ENCODE measurements at regions not wholly inside any gene's neighbourhood (a gene's known extent, or its start where the extent isn't known, plus 50 kb on each side); places are given as distances from the start of the nearest gene placed in this dataset.

DNA sequence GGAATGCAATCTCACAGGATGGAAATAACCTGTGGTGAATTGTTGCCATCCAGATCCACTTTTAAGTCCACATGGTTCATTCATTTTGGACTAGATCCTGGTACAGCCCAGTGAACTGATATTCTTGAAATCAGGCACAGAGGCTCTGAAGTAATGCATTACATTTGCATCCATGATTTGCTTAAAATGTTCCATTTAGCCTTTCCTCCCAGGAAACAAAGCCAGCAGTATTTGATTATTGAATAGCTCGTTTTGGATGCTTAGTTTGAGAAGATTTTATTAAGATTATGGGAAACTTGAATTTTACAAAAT lies 995.8 kb upstream of the CDH2 start:
- no peak for DNase-seq

- no peak for DNase-seq
These were observed 995.2 kb upstream of the CDH2 start for GRCh38 chr18:29171892-29172755.

- no peak for DNase-seq
These were observed 992.7 kb upstream of the CDH2 start for GRCh38 chr18:29169599-29169998.

GRCh38 chr18:29164993-29165599 lies 988.2 kb upstream of the CDH2 start:
- no peak for DNase-seq

GRCh38 chr18:29164020-29164706 lies 987.2 kb upstream of the CDH2 start:
- no peak for DNase-seq

- no peak for DNase-seq
These were observed 986.7 kb upstream of the CDH2 start for GRCh38 chr18:29163596-29163995.

DNA sequence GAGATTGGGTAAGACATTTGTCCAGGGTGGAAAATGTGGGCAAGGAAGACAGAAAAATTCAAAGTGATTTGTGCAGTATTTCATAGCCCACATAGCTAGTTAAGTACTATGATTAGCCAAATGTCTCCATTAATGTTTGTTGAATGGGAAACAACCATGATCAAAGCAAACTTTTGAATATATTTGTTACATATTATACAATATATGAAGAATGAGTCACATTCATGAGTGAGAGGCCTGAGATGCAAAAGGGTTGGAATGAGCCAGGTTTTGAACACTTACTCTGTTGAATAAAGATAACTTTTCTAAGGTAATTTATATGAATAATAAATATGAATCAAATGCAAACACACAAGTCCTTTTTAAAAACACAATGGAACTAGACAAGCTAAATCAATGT lies 984.5 kb upstream of the CDH2 start:
- no peak for DNase-seq

GRCh38 chr18:29160170-29160569 lies 983.2 kb upstream of the CDH2 start:
- no peak for DNase-seq

DNA sequence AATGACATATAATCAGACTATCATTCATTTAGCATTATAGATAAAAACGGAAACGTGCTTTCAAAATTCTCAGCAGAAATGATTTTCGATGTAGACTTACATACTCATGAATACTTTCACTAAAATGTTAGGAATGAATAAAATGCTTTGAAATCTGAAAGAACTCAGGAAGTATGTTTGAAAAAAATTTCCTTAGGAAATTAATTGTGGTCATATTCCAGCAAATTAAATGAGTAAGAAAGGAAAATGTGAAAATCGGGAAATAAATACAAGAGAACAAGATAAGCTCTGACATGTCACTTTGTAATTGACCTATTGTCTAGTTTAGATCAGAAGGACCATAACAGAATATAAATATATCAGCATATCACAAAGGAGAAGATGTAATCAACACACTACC lies 981.0 kb upstream of the CDH2 start:
- DNase-seq: no peak

- no peak for DNase-seq
These were observed 980.3 kb upstream of the CDH2 start for GRCh38 chr18:29157057-29157780.

DNA sequence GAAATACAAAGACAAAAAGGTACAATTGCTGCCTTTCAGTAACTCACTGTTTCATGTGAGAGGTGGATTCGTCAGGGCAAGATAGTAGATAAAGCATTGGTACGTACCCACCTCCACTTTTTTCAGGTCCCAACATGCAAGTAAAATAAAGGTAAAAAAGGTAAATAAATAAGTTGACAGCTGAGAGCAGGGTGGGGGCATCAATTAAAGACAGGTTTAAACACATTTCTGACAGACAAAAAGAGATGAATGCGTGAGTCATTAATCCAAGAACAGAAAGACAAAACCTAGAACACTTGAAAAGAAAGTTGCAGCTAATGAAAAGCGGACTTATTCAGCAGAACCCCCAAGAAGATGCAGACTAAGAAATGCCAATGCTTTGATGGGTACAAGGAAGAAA lies 979.6 kb upstream of the CDH2 start:
- DNase-seq: no peak

DNA sequence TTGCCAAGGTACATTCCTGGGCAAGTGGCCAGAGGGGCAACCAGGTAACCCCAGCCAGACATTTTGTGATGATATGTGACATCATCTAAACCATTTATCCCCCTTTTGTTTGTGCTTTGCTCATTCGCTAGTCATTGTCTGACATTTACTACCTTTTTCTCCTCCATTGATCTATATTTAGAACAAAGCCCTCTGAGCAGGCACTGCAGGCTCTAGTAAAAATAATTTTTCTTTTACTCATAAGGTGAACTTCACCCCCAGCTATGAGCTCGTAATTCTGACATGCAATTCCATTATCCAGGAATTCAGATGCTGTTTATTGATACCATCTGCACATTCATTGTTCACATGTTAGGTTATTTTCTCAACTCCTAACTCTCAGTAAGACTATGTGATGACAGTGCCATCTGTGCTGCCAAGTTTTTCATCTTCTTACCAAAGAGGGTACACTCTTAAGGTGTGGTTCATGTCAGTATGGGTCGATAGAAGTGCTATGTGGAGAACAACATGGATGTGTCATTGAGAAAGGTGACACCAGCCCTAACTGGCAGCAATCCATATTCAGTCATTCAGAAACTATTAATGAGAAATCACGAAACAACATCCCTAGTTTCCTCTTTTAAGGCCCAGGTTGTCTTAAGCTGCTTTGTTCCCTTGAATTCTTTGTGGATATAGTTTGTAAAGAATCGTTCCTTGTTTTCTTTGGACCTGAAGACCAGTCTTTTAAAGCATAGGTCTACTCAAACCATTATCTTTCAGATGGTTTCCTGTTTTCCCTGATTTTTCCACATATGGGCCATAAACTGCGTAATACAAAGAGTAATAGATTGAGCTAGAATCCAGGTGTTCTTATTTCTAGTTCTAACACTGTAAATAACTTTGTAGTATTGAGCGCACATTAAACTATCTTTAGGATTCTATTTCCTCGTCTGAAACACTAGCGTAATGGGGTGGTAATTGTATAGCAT lies 978.1 kb upstream of the CDH2 start:
- DNase-seq: no peak

DNA sequence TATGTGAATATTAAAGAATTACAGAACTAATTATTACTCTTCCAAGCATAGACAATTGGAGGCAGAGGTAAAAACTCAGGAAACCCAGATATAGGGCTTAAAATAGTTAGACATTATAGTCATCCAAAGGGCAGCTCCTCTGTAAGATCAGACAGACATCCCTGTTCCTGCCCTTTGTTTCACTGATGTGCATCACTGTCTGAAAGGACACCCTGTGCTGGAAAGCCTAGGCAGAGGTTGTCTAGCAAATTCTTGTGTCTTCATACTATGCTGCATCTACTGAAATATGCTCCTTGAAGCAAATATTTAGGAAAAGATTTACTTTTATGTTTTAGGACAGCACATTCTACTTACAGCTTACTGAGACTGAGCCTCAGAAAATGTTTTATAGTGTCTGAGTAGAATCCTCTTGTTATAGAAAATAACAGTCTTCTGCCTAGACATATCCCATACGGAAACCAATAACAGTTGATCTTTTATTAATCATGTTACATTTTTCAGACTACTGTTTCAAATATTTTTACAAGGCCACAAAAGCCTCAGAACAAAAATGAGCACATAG lies 977.3 kb upstream of the CDH2 start:
- no peak for DNase-seq

DNA sequence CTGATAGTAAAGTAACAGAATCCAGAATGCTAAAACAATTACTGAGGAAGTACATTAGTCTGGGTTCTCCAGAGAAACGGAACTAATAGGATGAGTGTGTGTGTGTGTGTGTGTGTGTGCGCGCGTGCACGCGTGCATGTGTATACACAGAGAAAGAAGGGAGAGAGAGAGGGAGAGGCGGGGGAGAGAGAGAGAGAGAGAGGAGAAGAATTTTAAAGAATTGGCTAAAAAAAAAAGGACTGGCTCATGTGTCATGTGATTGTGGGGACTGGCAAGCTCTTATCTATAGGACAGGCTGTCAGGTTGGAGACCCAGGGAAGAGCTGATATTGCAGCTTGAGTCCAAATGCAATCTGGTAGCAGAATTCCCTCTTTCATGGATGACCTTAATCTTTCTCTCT lies 976.2 kb upstream of the CDH2 start:
- DNase-seq: no peak

- no peak for DNase-seq
These were observed 971.0 kb upstream of the CDH2 start for GRCh38 chr18:29147944-29148343.

- DNase-seq: no peak
These were observed 969.1 kb upstream of the CDH2 start for GRCh38 chr18:29146068-29146467.

GRCh38 chr18:29140590-29140989 lies 963.7 kb upstream of the CDH2 start:
- DNase-seq: no peak

GRCh38 chr18:29137773-29138495 lies 961.0 kb upstream of the CDH2 start:
- no peak for DNase-seq

GRCh38 chr18:29123706-29124530 lies 947.0 kb upstream of the CDH2 start:
- no peak for DNase-seq

DNA sequence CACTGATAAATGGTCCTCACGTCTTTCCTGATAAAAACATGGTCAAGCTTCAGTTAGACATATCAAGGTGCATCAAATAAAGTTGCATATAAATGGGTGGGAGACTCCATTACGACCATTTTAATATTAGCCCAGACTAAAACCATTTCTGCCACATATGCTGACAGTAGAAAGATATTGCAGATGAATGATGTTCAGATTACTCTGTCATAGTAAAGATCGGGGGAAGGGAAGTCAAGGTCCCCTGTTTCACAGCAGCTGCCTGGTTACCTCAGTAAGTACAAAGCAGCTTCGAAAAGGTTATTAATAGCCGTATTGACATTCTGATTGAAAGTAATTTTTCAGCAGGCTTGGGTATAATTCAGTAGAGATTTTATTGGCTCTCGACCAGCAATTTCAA lies 927.7 kb upstream of the CDH2 start:
- DNase-seq: no peak

All from CD4-positive, alpha-beta T cell treated with Interleukin-15 for 1 hour (primary cell).